SW480 (cell line): ENCODE measurements at regions not wholly inside any gene's neighbourhood (a gene's known extent, or its start where the extent isn't known, plus 50 kb on each side); places are given as distances from the start of the nearest gene placed in this dataset.

Experiments used
- DNase-seq: peaks from one replicate; pipeline ENCODE4 v3.0.0-alpha.2; 2016; ENCODE audit warnings: low spot score

DNA sequence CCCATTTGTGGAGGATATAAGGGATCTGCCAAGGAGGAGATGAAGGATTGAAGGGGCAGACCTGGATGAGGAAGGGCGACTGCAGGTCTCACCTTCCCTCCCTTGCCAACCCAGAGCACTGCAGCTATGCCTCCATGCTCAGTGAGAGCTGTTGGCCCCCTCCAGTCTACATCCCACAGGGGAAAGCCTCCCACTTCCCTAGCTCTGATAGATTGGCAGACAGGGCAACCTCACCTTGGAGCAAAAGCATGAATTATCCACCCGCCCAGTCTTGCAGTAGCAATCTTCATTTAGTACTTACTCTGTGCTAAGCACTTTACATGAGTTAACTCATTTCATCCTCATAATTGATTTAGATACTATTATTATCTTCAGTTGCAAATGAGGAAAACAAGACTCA lies 70.4 kb upstream of the SMNDC1 start:
- no peak for DNase-seq

DNA sequence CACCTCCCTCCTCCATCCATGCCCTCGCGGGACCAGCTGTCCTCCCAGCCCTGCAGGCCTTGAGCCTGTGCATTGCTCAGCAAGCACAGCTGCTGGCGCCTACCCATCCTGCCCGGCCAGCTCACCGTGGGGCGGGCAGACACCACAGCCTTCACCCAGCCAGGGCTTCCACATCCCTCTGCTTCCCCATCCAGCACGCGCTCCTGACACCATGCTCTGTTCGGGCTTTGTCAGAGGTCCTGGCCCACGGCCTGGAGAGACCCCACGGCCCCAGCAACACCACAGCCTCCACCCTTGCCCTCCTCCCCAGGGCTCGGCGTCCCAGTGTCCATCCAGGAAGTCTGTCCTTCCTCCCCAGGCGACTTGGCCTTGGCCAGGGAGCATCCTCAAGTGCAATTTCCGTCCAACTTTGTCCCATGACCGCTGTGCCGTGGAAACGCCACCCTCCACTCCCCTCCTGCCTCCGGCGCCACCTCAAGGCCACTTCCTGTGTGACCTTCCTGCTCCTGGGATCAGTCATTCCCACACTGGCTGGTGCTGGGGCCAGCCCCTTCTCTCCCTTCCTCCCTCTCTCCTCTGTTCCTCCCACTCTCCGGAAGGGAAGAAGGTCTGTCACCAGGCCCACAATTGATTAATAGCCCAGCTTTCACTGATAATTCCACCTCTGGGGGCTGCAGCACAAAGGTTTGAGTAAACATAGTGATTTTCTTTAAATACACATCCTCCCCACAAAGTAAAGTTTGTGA lies 71.5 kb upstream of the SMNDC1 start:
- peak; percentile 57 for DNase-seq

DNA sequence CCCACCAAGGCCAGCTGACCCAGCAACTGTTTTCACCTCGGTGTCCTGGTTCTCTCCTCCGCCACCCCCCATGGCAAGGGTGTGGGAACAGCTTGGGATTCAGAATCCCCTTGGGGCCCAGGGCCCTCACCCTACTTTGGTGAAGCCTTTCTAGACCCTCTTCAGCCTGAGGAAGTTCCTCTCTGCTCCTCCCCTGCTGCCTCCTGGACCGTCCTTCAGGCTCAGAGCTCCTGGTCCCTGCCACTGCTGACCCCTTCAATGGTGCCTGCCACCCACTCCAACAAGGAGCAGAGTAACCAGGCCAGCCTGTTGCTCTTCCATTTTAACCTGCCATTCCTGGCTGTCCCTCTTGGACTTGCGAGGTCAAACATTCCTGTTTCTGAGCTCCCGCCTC lies 72.0 kb upstream of the SMNDC1 start:
- DNase-seq = no peak

DNA sequence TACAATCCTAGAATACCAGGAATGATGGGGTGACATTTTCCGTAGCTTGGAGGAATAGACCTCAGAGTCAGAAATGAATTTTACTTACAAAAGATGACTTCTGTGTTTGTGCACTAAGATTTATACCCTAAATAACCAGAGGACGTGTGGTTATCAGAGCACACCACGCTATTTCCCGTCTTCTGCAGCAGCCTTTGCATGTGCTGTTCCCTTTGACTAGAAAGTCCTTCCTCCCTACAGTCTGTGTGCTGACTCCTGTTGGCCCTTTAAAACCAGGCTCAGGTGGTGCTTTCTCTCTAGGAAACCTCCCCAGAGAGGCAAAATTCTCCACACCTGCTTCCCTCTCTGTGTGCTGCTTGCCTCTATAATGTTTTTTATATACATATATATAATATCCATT lies 73.3 kb upstream of the SMNDC1 start:
- no peak for DNase-seq

DNA sequence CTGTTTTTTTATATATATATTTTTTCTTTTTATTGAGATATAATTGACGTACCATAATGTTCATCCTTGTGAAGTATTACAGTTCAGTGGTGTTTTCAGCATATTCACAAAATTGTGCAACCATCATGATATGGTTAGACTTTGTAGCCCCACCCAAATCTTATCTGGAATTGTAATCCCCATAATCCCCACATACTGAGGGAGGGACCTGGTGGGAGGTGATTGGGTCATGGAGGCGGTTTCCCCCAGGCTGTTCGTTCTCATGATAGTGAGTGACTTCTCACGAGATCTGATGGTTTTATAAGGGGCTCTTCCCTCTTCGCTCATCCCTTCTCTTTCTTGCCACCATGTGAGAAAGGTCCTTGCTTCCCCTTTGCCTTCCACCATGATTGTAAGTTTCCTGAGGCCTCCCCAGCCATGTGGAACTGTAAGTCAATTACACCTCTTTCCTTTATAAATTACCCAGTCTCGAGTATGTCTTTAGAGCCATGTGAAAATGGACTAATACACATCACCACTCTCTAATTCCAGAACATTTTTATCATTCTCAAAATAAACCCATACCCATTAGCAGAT lies 73.9 kb upstream of the SMNDC1 start:
- DNase-seq = no peak

DNA sequence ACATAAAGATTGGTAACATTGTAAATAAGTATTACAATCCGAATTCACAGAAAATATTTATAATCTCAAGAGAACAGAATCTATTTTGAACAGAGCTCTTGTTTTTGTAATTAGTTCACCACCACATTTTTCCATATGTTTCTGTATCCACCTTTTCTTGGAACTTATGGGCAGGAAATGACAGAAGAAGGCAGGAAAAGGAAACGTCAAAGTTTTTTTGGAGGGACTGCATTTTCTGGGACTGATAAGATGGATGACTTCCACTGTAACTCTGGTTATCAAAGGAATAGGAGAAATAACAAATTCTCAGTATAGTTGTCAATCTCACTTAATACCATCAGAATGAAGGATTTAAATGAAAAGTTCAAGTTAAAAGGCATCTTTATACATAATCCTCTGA lies 75.1 kb upstream of the SMNDC1 start:
- no peak for DNase-seq

DNA sequence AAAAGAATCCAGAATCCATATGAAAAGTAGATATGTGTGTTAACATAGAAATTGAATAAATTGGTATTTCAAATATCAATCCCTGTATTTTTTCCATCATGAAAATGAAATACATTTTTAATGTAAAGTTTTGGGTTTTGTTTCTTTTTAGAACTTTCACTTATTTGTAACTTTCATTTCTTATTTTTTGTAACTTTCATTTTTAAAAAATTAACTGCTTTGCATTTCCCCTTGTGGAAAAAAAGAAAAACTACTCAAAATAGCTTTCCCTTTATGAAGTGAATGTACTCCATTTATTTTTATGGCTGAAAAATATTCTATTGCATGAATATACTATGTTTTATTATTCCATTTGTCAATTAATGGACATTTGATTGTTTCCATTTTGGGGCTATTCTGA lies 75.6 kb upstream of the SMNDC1 start:
- DNase-seq = no peak

DNA sequence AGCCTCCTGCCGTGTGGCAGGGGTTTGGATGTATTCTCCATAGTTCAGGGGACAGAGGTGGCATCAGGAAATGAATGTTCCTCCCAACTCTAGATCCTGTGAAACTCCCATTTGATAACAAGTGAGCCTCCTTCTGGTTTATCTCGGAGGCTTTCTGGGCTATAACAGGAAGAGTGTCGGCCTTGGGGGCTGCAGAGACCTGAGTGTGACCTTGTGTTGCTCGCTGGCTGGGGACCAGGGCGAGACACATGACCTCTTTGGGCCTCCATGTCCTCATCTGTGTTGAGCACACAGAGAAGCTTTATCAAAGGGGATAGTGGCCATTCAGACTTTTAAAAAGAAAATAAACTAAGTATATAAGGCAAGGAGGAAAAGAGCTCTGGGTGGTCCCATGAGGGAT lies 78.0 kb upstream of the SMNDC1 start:
- DNase-seq = no peak

DNA sequence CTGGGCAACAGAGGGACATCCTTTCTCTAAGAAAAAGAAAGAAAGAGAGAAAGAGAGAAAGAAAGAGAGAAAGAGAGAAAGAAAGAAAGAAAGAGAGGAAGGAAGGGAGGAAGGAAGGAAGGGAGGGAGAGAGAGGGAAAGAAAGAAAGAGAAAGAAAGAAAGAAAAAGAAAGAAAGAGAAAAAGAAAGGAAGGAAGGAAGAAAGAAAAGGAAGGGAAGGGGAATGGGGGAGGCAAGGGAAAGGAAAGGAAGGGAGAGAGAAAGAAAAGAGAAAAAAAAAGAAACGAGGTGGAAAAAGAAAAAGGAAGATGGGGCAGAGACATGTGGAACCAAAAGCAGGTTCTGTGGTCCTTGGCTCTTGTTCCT lies 82.9 kb upstream of the SMNDC1 start:
- no peak for DNase-seq

DNA sequence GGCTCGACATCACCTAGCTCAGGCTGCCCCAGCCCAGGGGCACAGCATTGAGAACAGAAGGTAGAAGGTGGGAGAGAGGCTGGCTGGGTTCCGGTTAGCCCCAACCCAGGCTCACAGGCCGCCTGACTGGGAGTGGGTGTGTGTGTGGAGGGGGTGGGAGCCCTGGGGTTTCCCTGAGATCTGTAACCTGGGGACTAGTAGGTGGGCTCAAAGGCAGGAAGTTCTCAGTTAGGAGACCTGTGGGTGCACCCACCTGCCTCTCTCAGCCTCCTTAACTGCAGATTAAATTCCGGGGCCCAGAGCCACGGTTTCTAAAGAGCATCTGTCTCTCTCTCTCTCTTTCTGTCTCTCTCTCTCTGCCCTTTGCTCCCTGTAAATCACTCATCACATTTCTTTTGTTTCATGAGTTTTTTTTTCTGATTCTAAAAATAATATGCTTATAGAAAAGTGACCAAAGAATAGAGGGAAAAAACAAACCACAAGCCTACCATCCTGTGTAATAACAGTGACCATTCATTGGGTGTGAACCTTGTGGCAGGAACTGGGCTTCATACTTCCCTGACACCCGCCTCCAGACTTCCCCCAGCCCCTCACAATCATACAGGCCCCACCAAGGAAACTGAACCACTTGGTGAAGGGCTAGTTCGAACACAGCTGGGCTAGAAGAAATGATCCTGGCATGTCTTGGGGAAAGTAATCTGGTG lies 83.4 kb upstream of the SMNDC1 start:
- peak; percentile 69 for DNase-seq

DNA sequence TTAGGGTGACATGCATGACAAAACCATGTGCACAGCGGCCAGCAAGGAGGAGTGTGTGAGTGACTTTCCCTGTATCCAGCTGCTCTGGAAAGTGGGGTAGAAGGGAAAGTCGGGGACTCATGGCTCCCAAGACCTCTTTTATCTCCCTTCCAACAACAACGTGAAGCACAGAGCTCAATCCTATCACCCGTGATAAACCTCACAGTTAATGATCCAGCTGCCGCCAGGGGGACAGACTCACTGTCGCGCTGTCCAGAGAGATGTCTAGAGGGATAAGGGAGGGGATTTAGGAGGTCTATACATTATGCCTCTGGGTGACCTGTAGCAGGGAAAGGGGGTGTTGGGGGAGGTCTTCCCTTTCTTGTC lies 84.0 kb upstream of the SMNDC1 start:
- DNase-seq = no peak

DNA sequence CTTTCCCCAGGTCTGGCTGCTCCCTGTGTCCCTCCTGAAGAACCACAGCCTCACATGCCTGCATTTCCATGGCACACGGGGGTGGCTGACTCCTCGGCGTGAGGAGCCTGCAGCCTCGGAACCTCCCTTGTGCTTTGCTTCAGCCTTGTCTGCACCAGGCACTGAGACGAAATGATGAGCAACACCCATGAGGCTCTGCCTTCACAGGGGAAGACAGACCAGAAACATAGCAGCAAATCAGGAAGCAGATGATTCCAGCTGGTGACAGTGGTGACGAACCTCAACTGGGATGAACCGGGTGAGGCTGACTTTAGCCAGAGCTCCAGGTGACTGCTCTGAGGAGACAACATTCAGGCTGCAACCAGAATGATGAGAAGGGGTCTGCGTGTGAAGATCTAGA lies 84.5 kb upstream of the SMNDC1 start:
- DNase-seq = no peak

DNA sequence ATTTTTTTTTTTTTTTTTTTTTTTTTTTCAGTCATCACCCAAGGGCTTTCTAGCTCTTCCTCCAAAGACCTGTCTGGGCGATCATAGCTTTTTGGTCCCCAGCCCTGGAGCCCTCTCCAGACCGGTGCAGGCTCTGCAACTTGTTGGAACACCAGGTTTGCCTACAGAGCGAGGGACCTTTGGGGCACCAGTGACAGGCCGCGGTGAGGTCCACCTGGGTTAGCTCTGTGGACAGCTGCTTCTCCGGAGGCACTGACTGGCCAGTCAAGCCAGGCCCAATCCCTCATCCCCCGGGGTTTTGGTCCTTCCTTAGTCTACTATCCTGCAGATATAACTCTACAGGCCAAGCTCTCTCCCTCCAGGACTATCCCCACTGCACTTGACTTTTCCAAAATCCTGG lies 86.8 kb upstream of the SMNDC1 start:
- no peak for DNase-seq

DNA sequence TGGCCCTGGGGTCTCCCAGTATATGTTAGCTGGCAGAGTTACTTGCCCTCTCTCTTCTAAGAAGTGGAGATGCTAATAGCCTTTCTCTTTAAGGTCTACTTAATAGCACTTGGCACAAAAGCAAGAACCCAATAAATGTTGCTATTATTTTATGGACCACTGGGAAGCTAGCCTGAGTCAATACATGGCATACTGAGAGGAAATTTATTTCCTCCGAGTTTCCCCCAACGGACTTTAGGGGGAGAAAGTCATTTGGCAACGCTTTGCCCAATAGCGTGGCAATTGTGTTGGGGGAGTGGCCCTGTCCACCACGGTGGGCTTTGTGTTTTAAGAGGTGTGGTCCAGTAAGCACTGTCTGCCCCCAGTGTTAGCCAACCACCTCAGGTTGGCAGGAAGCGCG lies 87.4 kb upstream of the SMNDC1 start:
- no peak for DNase-seq

DNA sequence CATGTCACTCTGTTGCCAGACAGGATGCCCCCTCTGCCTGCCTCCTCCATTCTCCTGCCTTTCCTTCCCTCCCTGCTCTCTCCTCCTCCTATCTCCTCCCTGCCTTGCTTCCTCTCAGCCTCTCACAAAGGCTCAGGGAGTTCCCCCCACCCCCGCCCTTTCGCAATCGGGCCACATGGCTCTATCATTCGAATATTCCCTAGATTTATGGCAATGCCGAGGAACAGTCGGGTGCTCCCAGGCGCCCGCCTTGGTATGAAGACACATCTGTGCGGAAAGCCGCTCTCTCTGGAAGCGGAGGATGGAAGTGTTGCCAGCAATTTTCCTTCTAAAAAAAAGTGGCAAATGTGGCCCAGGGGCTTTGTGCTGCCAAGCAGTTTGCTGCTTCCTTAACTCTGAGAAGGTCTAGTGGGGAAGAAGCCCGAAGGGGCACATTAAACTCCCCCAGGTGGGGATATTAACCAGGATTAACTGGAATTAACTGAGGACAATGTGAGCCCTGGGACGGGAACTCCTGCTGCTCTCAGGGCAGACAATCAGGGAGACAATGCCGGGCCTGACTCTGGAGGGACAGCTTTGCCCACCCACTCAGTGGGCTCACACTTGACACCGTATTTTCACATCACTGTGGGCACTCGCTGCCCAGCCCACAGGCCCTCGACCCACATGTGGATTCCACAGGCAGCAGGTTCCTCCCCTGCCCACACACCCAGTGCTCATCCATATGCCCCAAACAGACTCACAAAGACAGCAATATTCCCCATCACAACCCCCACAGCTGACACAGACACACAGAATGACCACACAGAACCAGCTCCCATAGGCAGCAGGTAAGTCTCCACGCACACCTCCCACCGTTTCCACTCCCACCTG lies 88.4 kb upstream of the SMNDC1 start:
- DNase-seq = no peak

DNA sequence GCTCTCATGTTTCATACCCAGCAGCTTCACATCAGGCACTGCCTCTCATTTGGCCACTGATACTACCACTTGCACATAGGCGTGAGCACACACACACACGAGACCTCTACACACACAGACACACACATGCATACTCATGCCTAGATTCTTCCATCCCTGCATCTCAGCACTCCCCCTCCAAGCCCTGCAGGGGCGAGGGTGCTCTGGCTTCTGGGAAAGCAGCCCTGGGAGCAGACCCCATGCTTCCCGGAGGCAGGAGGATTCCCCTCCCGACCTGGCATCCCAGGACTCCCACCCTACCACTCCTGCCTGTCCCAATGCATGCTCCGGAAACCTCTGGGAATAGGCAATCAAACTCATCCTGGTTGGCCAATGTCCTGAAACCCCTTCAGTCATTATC lies 89.1 kb upstream of the SMNDC1 start:
- DNase-seq = no peak

DNA sequence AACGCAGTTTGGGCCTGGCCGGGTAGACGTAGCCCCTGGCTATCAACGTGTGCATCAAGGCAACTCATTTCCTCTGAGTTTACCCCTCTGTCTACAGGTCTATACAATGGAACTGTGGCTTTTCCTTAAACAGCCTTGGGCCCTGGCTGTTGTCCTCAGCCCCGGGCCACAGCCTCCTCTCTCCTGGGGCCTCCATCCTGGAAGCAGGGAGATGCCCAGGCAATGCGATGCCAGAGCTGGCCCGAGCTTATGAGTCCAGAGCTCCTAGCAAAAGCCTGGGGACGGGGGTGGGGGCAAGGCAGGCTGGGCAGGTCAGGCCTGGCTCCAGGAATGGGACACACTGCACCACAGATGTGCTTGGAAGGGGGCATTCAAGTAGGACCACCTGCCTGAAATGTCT lies 89.6 kb upstream of the SMNDC1 start:
- no peak for DNase-seq

DNA sequence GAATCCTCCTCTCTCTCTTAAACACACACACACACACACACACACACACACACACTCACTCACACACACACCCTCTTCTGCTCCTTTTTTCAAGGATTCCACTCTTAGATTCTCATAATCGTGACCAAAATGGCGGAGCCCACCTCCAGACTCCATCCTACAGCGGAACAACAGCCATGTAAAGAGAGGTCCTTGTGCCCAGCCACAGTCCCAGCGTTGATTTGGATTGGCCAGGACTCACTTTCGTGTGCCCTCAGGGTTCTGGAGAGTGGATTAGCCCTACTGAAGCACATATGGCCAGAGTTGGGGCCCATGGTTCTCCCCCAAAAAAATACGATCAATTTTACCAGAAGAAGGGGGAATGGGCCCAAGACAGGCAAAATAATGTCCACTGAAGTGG lies 90.2 kb upstream of the SMNDC1 start:
- no peak for DNase-seq

DNA sequence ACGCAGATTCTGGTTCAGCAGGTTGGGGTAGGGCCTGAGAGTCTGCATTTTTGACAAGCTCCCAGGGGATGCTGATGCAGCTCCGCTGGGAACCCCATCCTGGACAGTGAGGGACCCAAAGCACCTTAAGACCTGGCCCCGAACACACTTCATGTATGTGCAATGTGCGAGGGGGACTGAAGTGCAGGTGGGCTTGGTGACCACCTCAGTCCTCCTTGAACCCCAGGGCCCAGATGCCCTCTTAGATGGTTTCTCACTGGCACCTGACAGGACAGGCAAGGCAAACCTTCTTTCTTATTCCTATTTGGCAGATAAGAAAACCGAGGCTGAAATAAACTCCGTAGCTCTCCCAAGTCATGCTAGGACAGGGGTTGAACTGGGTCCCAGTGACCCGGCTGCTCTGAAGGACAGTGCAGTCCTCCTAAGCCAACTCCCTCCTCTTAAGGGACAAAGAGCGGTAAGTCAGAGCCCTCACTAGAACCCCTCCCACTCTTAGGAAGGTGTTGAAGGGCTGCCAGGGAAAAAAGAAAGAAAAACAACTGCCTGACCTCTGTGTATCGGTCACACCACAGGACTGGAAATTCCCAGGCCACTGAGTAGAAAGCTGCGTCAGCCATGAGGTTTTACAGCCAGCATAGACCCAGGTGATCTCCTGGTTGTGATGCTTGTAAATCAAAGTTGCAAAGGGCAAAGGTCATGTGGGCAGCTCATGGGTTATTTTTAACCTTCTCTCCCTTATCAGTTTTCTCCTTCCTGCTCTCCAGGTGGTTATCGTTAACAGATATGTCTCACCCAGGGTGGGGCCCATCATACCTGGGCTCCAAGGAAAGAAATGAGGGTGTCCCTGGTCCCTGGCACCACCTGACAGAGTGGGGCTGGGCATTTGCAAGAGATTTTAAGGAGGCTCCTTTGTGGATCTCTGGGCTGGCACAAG lies 90.9 kb upstream of the SMNDC1 start:
- DNase-seq = peak; percentile 84

DNA sequence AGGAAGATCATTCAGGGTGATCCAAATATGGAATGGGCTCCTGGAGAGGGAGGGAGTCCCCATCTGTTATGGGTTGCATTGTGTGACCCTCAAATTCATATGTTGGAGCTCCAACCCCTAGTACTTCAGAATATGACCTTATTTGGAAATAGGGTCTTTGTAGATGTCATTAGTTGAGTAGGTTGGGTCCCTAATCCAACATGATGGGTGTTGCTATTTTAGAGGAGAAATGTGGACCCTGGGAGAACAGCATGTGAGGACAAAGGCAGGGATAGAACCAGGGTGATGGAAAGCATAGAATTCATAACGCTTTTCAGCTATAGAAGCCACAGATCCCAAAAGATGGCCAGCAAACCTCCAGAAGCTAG lies 91.5 kb upstream of the SMNDC1 start:
- DNase-seq = no peak

DNA sequence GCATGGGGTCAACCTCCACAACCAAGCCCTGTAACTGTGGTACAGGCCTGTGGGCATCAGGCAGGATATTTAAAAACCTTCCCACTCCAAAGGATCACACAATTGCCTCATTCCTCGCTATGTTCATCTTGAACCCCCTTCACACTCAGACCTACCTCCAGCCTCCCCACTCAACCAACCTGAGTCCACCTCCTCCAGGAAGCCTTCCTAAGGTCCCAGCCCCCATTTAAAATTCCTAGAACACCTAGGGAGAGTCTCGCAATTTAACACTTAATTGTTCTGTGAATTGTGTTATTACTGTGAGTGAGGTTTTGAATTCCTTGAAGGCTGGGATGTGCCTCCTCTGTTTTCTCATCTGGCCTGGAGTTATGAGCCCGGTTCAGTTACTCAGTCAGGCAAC lies 93.1 kb upstream of the SMNDC1 start:
- no peak for DNase-seq
